T-cell (primary cell): ENCODE measurements at regions not wholly inside any gene's neighbourhood (a gene's known extent, or its start where the extent isn't known, plus 50 kb on each side); places are given as distances from the start of the nearest gene placed in this dataset.

ENCODE experiments used
- ATAC-seq, 4 experiments: fragments of 200-7000 bp in 3 of 4; fragments of 150-1000 bp in 1 of 4; cut with Tn5 transposase; replicated peaks in 1 of 4; 1 replicate in 3 of 4; 2 replicates in 1 of 4; pipeline ENCODE4 v1.10.0; 2021; ENCODE audit warnings: moderate library complexity in 3 of 4, mild to moderate bottlenecking in 2 of 4, moderate number of reproducible peaks in 1 of 4
- CTCF ChIA-PET, 2 donors: fragments of 300-600 bp; sonication (Branson Sonifier 250); formaldehyde crosslinking; loops; one replicate each; lab custom pipeline; 2022; ENCODE audit warnings: antibody characterized with exemption in 2 of 2; lab: Charles Lee
- POLR2A ChIA-PET, 2 donors: fragments of 300-600 bp; sonication (Branson Sonifier 250); formaldehyde crosslinking; loops; one replicate each; lab custom pipeline; 2022; ENCODE audit warnings: antibody characterized with exemption in 2 of 2; lab: Charles Lee
- DNase-seq, 35 experiments: peaks; one replicate each; pipeline versions ENCODE4 v3.0.0 to v3.0.0-alpha.2; 2013 to 2023
- H3K27ac ChIP-seq: one replicate; pipeline ENCODE4 v1.5.1; 2013; ENCODE audit warnings: low read length
- H3K27me3 ChIP-seq, 2 experiments: replicated peaks in 1 of 2; 1 replicate in 1 of 2; 2 replicates in 1 of 2; pipeline versions ENCODE4 v1.6.1 to v1.7.0; 2013; ENCODE audit warnings: low read length in 1 of 2, mixed read lengths in 1 of 2; ENCODE audit not compliant: control insufficient read depth in 2 of 2, insufficient read depth in 2 of 2; ENCODE audit errors: extremely low read depth in 1 of 2
- H3K36me3 ChIP-seq, 2 donors: 1 replicate in 1 of 2; 2 replicates in 1 of 2; pipeline versions ENCODE4 v1.6.1 to v1.7.0; 2013; ENCODE audit warnings: low read length in 1 of 2; ENCODE audit not compliant: control insufficient read depth in 2 of 2, insufficient read depth in 1 of 2; ENCODE audit errors: extremely low read depth in 1 of 2
- H3K4me1 ChIP-seq, 2 experiments: 1 replicate in 1 of 2; 2 replicates in 1 of 2; pipeline versions ENCODE4 v1.6.1 to v1.7.0; 2013; ENCODE audit warnings: low read length in 2 of 2, mixed read lengths in 1 of 2; ENCODE audit not compliant: insufficient read depth in 2 of 2, control insufficient read depth in 1 of 2; ENCODE audit errors: extremely low read depth in 1 of 2
- H3K4me3 ChIP-seq, 2 donors: 1 replicate in 1 of 2; 2 replicates in 1 of 2; pipeline versions ENCODE4 v1.5.1 to v1.7.0; 2013; ENCODE audit warnings: mild to moderate bottlenecking in 2 of 2, low read length in 1 of 2, moderate library complexity in 1 of 2; ENCODE audit not compliant: control insufficient read depth in 1 of 2; ENCODE audit errors: extremely low read depth in 1 of 2
- H3K9me3 ChIP-seq: 2 replicates; pipeline ENCODE4 v1.7.0; 2013
- H3K27ac Mint-ChIP-seq, 2 donors: one replicate each; pipeline ENCODE4 v1.8.0; 2020 to 2021; ENCODE audit warnings: mild to moderate bottlenecking in 2 of 2, mixed read lengths in 2 of 2
- H3K27me3 Mint-ChIP-seq, 2 donors: one replicate each; pipeline ENCODE4 v1.8.0; 2021 to 2022; ENCODE audit warnings: mixed read lengths in 2 of 2
- H3K36me3 Mint-ChIP-seq: one replicate; pipeline ENCODE4 v1.8.0; 2021; ENCODE audit warnings: mixed read lengths
- H3K4me1 Mint-ChIP-seq, 3 donors: one replicate each; pipeline ENCODE4 v1.8.0; 2020 to 2022; ENCODE audit warnings: mixed read lengths in 3 of 3, mild to moderate bottlenecking in 1 of 3
- H3K4me3 Mint-ChIP-seq, 3 donors: one replicate each; pipeline ENCODE4 v1.8.0; 2020 to 2022; ENCODE audit warnings: mild to moderate bottlenecking in 3 of 3, mixed read lengths in 3 of 3, moderate library complexity in 3 of 3
- H3K9me3 Mint-ChIP-seq, 3 donors: one replicate each; pipeline ENCODE4 v1.8.0; 2020 to 2022; ENCODE audit warnings: mixed read lengths in 3 of 3
- WGBS: methylation state at CpG from one replicate; pipeline ENCODE4 v1.1.5; 2013; ENCODE audit warnings: missing lambda C conversion rate; ENCODE audit not compliant: insufficient coverage; 5-methylcytosine and 5-hydroxymethylcytosine counted together

GRCh38 chr3:152011812-152012735, 138.6 kb downstream of the SUCNR1 start:
- ChIA-PET CTCF (interaction anchor here in 1 of 2 donors (0.5 to 0.6 kb wide), 3 partner anchors 52 to 783 kb away, joined by 3 to 6 read pairs (median 4); no protein-coding TSS in a partner anchor), POLR2A (no interaction called here)
- Histone ChIP-seq H3K36me3 (no peaks in the 10 kb centered on the region), H3K4me3 (no peak overlapping the region), H3K9me3 (no peaks in the 10 kb centered on the region), H3K27me3 (no peaks in the 10 kb centered on the region), H3K27ac (no peak overlapping the region), H3K4me1 (no peaks in the 10 kb centered on the region)
- no peak overlapping the region for H3K27ac Mint-ChIP-seq
- WGBS = 55% methylated on average over 2 of the region's 4 CpGs
- H3K9me3 Mint-ChIP-seq = no peaks in the 10 kb centered on the region
- H3K4me1 Mint-ChIP-seq = no peaks in the 10 kb centered on the region
- DNase-seq (no peak), ATAC-seq (no peak)
- H3K4me3 Mint-ChIP-seq = no peak overlapping the region
- no peaks in the 10 kb centered on the region for H3K36me3 Mint-ChIP-seq
- H3K27me3 Mint-ChIP-seq = no peaks in the 10 kb centered on the region

DNA sequence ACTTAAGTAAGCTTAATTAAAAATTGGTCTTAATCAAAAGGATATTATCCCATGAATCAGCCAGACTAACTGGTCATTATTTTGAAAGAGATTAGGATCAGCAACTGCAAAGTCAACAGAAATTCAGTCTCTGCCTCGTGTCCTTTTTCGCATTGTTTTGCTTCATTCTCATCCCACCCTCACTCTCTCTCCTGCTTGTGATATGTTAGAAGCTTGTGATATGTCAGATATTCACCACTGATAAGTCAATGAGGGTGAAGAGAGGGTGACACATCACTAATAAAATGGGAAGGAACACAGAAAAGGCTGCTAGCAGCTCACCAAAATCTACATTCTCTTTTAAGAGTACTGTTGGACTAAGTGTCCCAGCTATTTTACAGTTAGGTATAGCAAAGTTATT, 146.1 kb downstream of the SUCNR1 start:
- Histone ChIP-seq H3K9me3 (no peaks in the 10 kb centered on the region), H3K36me3 (no peaks in the 10 kb centered on the region), H3K27ac (no peak overlapping the region), H3K4me3 (no peak overlapping the region), H3K4me1 (no peaks in the 10 kb centered on the region), H3K27me3 (peaks cover 0 to 3% of the 10 kb centered on the region in 2 experiments)
- Mint-ChIP-seq H3K4me1 (peaks cover 0 to 4% (median 0%) of the 10 kb centered on the region in 3 donors), H3K27ac (no peak overlapping the region), H3K27me3 (peaks cover 2 to 7% of the 10 kb centered on the region in 2 donors), H3K36me3 (no peaks in the 10 kb centered on the region), H3K4me3 (no peak overlapping the region), H3K9me3 (no peaks in the 10 kb centered on the region)
- POLR2A ChIA-PET = no interaction called here
- CTCF ChIA-PET = interaction anchor here in 1 of 2 donors (0.6 kb wide), 1 partner anchor 1217 kb away, joined by 4 read pairs; no protein-coding TSS in a partner anchor
- WGBS = no CpG with 5 or more reads among the region's 2 CpGs
- ATAC-seq (no peak), DNase-seq (no peak)

DNA sequence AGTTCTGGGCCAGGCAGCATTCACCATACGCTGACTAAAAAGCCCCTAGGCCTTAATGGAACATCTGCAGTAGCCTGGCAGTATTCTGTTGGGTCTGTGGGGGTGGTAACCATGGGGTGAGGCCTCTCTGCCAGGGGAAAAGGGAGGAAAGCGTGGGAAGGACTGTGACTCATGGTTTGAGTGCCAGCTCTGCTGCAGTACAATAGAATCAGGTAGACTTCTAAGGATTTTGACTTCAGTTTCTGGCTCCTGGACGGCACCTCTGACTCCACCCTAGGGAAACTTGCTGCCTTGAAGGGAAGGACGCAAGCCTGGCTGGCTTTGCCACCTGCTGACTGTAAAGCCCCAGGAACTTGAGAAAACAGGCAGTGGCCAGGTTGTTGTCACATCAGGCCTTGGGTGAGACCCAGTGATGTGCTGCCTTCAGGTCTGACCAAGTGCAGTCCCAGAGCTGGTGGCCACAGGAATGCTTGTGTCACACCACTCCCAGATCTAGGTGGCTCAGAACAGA, 148.6 kb downstream of the SUCNR1 start:
- Mint-ChIP-seq H3K36me3 (no peaks in the 10 kb centered on the region), H3K4me3 (no peak overlapping the region), H3K4me1 (peaks cover 0 to 4% (median 0%) of the 10 kb centered on the region in 3 donors), H3K9me3 (no peaks in the 10 kb centered on the region), H3K27me3 (peaks cover 4 to 12% of the 10 kb centered on the region in 2 donors), H3K27ac (no peak overlapping the region)
- ChIA-PET CTCF (no interaction called here), POLR2A (no interaction called here)
- H3K36me3 ChIP-seq = no peaks in the 10 kb centered on the region
- no peak for DNase-seq
- peaks cover 0 to 3% of the 10 kb centered on the region in 2 experiments for H3K27me3 ChIP-seq
- no peak overlapping the region for H3K27ac ChIP-seq
- H3K9me3 ChIP-seq = no peaks in the 10 kb centered on the region
- 49% methylated on average over 4 of the region's 4 CpGs for WGBS
- ATAC-seq = no peak
- H3K4me3 ChIP-seq = no peak overlapping the region
- H3K4me1 ChIP-seq = no peaks in the 10 kb centered on the region

GRCh38 chr3:152026033-152026556, 152.7 kb downstream of the SUCNR1 start:
- no peak overlapping the region for H3K4me3 ChIP-seq
- no peaks in the 10 kb centered on the region for H3K4me1 ChIP-seq
- H3K27ac Mint-ChIP-seq = no peak overlapping the region
- ATAC-seq (no peak), DNase-seq (peak in 1 of 35 experiments; percentile 18)
- no peaks in the 10 kb centered on the region for H3K9me3 ChIP-seq
- no peaks in the 10 kb centered on the region for H3K36me3 Mint-ChIP-seq
- no peak overlapping the region for H3K4me3 Mint-ChIP-seq
- ChIA-PET POLR2A (interaction anchor here in 1 of 2 donors (0.6 kb wide), 1 partner anchor 486 kb away, joined by 3 read pairs; no protein-coding TSS in a partner anchor), CTCF (interaction anchor here in 1 of 2 donors (0.9 to 1.4 kb wide), 4 partner anchors 418 to 498 kb away, joined by 3 to 6 read pairs (median 3); no protein-coding TSS in a partner anchor)
- no CpG with 5 or more reads among the region's 5 CpGs for WGBS
- no peaks in the 10 kb centered on the region for H3K9me3 Mint-ChIP-seq
- peaks cover 0 to 3% of the 10 kb centered on the region in 2 experiments for H3K27me3 ChIP-seq
- no peaks in the 10 kb centered on the region for H3K36me3 ChIP-seq
- no peak overlapping the region for H3K27ac ChIP-seq
- H3K27me3 Mint-ChIP-seq = peaks cover 3 to 5% of the 10 kb centered on the region in 2 donors
- H3K4me1 Mint-ChIP-seq = peaks cover 0 to 4% (median 0%) of the 10 kb centered on the region in 3 donors

DNA sequence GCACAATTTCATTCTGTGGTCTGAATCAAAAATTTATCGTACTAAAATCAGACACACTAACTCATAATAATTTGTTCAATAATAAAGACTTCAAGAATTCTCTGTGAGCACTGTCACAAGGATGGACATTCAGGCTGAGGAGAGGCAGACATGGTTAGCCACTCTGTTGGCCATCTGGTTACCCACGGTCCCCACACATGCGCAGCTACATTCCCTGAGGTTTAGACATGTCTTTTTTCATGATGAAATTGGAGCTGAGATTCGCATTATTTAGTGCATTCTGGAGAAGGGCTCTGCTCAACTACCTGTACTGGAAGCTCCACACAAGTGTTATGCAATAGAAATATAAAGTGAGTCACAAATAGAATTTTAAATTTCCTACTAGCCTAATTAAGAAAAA, 156.9 kb downstream of the SUCNR1 start:
- Mint-ChIP-seq H3K27me3 (peaks cover under 1 to 3% of the 10 kb centered on the region in 2 donors), H3K36me3 (no peaks in the 10 kb centered on the region), H3K4me3 (no peak overlapping the region), H3K9me3 (peaks cover 4 to 14% (median 5%) of the 10 kb centered on the region in 3 donors), H3K4me1 (no peaks in the 10 kb centered on the region), H3K27ac (no peak overlapping the region)
- H3K27ac ChIP-seq = no peak overlapping the region
- no peaks in the 10 kb centered on the region for H3K4me1 ChIP-seq
- no peaks in the 10 kb centered on the region for H3K9me3 ChIP-seq
- no peak for ATAC-seq
- WGBS = no CpG with 5 or more reads among the region's 4 CpGs
- POLR2A ChIA-PET = no interaction called here
- H3K36me3 ChIP-seq = no peaks in the 10 kb centered on the region
- DNase-seq = no peak
- H3K4me3 ChIP-seq = no peak overlapping the region
- no peaks in the 10 kb centered on the region for H3K27me3 ChIP-seq
- CTCF ChIA-PET = interaction anchor here in 1 of 2 donors (0.5 kb wide), 1 partner anchor 40 kb away, joined by 3 read pairs; no protein-coding TSS in a partner anchor

DNA sequence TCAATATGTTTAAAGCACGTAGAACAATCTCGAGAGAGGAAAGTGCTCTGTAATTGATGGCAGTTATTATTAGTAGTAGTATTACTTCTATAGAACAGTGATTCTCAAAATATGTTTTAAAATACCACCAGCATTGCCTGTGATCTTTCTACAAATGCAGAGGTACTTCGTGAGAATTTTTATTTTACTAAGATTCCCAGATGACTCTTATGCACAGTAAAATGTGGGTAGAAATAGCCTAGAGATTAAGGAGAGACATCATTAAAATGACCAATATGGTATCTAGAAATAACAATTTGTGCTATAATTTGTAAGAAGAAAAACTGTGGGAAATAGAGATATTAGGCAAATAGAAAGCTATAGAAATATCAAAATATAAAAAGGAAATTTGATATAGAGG, 157.9 kb downstream of the SUCNR1 start:
- H3K27ac Mint-ChIP-seq = no peak overlapping the region
- POLR2A ChIA-PET = no interaction called here
- H3K4me1 Mint-ChIP-seq = no peaks in the 10 kb centered on the region

More for the DNA sequence above, 157.9 kb downstream of the SUCNR1 start:
- no peak overlapping the region for H3K4me3 Mint-ChIP-seq
- ATAC-seq = no peak
- no peaks in the 10 kb centered on the region for H3K9me3 ChIP-seq
- no peak overlapping the region for H3K4me3 ChIP-seq
- peaks cover 5 to 21% (median 5%) of the 10 kb centered on the region in 3 donors for H3K9me3 Mint-ChIP-seq
- H3K36me3 ChIP-seq = no peaks in the 10 kb centered on the region
- H3K27me3 ChIP-seq = no peaks in the 10 kb centered on the region
- no peaks in the 10 kb centered on the region for H3K4me1 ChIP-seq
- no peak for DNase-seq
- WGBS = no CpG with 5 or more reads among the region's 3 CpGs
- no peaks in the 10 kb centered on the region for H3K36me3 Mint-ChIP-seq
- H3K27ac ChIP-seq = no peak overlapping the region
- H3K27me3 Mint-ChIP-seq = peaks cover 0 to 3% of the 10 kb centered on the region in 2 donors
- CTCF ChIA-PET = no interaction called here
